Neural cell (in vitro differentiated cells): ENCODE measurements at regions not wholly inside any gene's neighbourhood (a gene's known extent, or its start where the extent isn't known, plus 50 kb on each side); places are given as distances from the start of the nearest gene placed in this dataset.

Experiments
- H2AFZ ChIP-seq: fragments of 200-600, 300-800 bp; sonication (generic), shearing (Covaris generic); 2 replicates; pipeline ENCODE4 v1.6.0; 2014; ENCODE audit warnings: low read depth, mild to moderate bottlenecking, antibody characterized with exemption, low read length, moderate library complexity
- H3F3A ChIP-seq: fragments of 200-600 bp; shearing (Covaris generic); 2 replicates; pipeline ENCODE4 v1.6.1; 2016; ENCODE audit warnings: mild to moderate bottlenecking, moderate library complexity, mixed read lengths, antibody characterized with exemption, low read length; ENCODE audit not compliant: insufficient read depth, poor library complexity, severe bottlenecking
- H3K27ac ChIP-seq: fragments of 200-600, 300-800 bp; sonication (generic), shearing (Covaris generic); 2 replicates; pipeline ENCODE4 v1.5.1; 2014; ENCODE audit warnings: mild to moderate bottlenecking, low read length, moderate library complexity
- H3K27me3 ChIP-seq: fragments of 300-800, 200-600 bp; sonication (generic), shearing (Covaris generic); 2 replicates; pipeline ENCODE4 v1.6.0; 2014; ENCODE audit warnings: mild to moderate bottlenecking, low read depth, low read length, moderate library complexity; ENCODE audit not compliant: insufficient read depth
- H3K36me3 ChIP-seq: fragments of 300-800, 200-600 bp; sonication (generic), shearing (Covaris generic); 2 replicates; pipeline ENCODE4 v1.5.1; 2014; ENCODE audit warnings: mild to moderate bottlenecking, antibody characterized with exemption, low read length, moderate library complexity; ENCODE audit not compliant: insufficient read depth
- H3K4me2 ChIP-seq: fragments of 300-800, 200-600 bp; sonication (generic), shearing (Covaris generic); 2 replicates; pipeline ENCODE4 v1.6.0; 2014; ENCODE audit warnings: mild to moderate bottlenecking, low read length
- H3K4me3 ChIP-seq: fragments of 300-800, 200-600 bp; sonication (generic), shearing (Covaris generic); 2 replicates; pipeline ENCODE4 v1.5.1; 2014; ENCODE audit warnings: mild to moderate bottlenecking, low read length, moderate library complexity
- H3K79me2 ChIP-seq: fragments of 200-600 bp; shearing (Covaris generic); replicated peaks from 2 replicates; pipeline ENCODE4 v1.6.0; 2014; ENCODE audit warnings: mild to moderate bottlenecking, low read length, moderate library complexity; ENCODE audit not compliant: insufficient read depth
- H3K9ac ChIP-seq: fragments of 300-800, 200-600 bp; sonication (generic), shearing (Covaris generic); 2 replicates; pipeline ENCODE4 v1.6.1; 2016; ENCODE audit warnings: mild to moderate bottlenecking, low read length, mixed read lengths
- H3K9me2 ChIP-seq: fragments of 200-600 bp; shearing (Covaris generic); 2 replicates; pipeline ENCODE4 v1.6.1; 2016; ENCODE audit warnings: mild to moderate bottlenecking, low read length, mixed read lengths; ENCODE audit not compliant: insufficient read depth
- H3K9me3 ChIP-seq: fragments of 200-600, 300-800 bp; sonication (generic), shearing (Covaris generic); 2 replicates; pipeline ENCODE4 v1.6.1; 2016; ENCODE audit warnings: mild to moderate bottlenecking, mixed run types, low read length, moderate library complexity, mixed read lengths
- H4K20me1 ChIP-seq: fragments of 200-600 bp; shearing (Covaris generic); 2 replicates; pipeline ENCODE4 v1.6.1; 2016; ENCODE audit warnings: mild to moderate bottlenecking, mixed run types; ENCODE audit not compliant: insufficient read depth
- CTCF ChIP-seq: fragments of 450-650 bp; IDR thresholded peaks from 2 replicates; pipeline ENCODE4 v1.5.1; 2014; ENCODE audit warnings: antibody characterized with exemption, mild to moderate bottlenecking, moderate library complexity; ENCODE audit not compliant: poor library complexity, severe bottlenecking
- EP300 ChIP-seq: fragments of 450-650 bp; conservative IDR thresholded peaks from 2 replicates; pipeline ENCODE4 v1.6.1; 2014; ENCODE audit warnings: antibody characterized with exemption, mild to moderate bottlenecking, moderate library complexity; ENCODE audit not compliant: poor library complexity, severe bottlenecking
- EZH2 ChIP-seq: fragments of 200-600, 300-800 bp; shearing (Covaris generic), sonication (generic); IDR thresholded peaks from 2 replicates; pipeline ENCODE4 v1.6.1; 2014; ENCODE audit warnings: antibody characterized with exemption, low read length, borderline replicate concordance, mild to moderate bottlenecking; ENCODE audit not compliant: insufficient read depth, poor library complexity, severe bottlenecking
- MXI1 ChIP-seq: fragments of 450-650 bp; conservative IDR thresholded peaks from 2 replicates; pipeline ENCODE4 v1.6.1; 2014; ENCODE audit warnings: antibody characterized with exemption, mild to moderate bottlenecking; ENCODE audit not compliant: poor library complexity, severe bottlenecking
- POLR2AphosphoS5 ChIP-seq: IDR thresholded peaks from 2 replicates; pipeline ENCODE4 v1.6.1; 2012
- RAD21 ChIP-seq: fragments of 450-650 bp; conservative IDR thresholded peaks from 2 replicates; pipeline ENCODE4 v1.6.1; 2014; ENCODE audit warnings: antibody characterized with exemption, mild to moderate bottlenecking, moderate library complexity
- REST ChIP-seq: IDR thresholded peaks from 2 replicates; pipeline ENCODE4 v1.6.1; 2012; ENCODE audit warnings: borderline replicate concordance
- SMC3 ChIP-seq: fragments of 450-650 bp; conservative IDR thresholded peaks from 2 replicates; pipeline ENCODE4 v1.6.1; 2014; ENCODE audit warnings: antibody characterized with exemption, mild to moderate bottlenecking, moderate library complexity; ENCODE audit not compliant: poor library complexity
- TAF1 ChIP-seq: IDR thresholded peaks from 2 replicates; pipeline ENCODE4 v1.6.1; 2012; ENCODE audit warnings: low read depth

- H3K9me3 ChIP-seq, result no peaks in the 10 kb centered on the region
- H3K9ac ChIP-seq, result no peak overlapping the region
- no peaks in the 10 kb centered on the region for H3K36me3 ChIP-seq
- H3K79me2 ChIP-seq, result no peaks in the 10 kb centered on the region
- no peaks in the 10 kb centered on the region for H4K20me1 ChIP-seq
- no peaks in the 10 kb centered on the region for H3F3A ChIP-seq
- H3K4me3 ChIP-seq, result no peak overlapping the region
- H3K9me2 ChIP-seq, result no peaks in the 10 kb centered on the region
- H3K27ac ChIP-seq, result no peak overlapping the region
- H3K27me3 ChIP-seq, result no peaks in the 10 kb centered on the region
- no peak overlapping the region for H2AFZ ChIP-seq
- no peak overlapping the region for H3K4me2 ChIP-seq
- TF ChIP-seq REST, result no peak
- TF ChIP-seq EP300, result peak; percentile 46
- peak; percentile 30 for TF ChIP-seq POLR2AphosphoS5
These were observed 102.1 kb upstream of the WDR11 start for GRCh38 chr10:120749072-120749471.

- H3K36me3 ChIP-seq, result no peaks in the 10 kb centered on the region
- H3K27ac ChIP-seq, result no peak overlapping the region
- no peaks in the 10 kb centered on the region for H4K20me1 ChIP-seq
- H3K4me3 ChIP-seq, result no peak overlapping the region
- no peak overlapping the region for H3K4me2 ChIP-seq
- H3K27me3 ChIP-seq, result no peaks in the 10 kb centered on the region
- H3K9ac ChIP-seq, result no peak overlapping the region
- no peak for TF ChIP-seq POLR2AphosphoS5
- no peak for TF ChIP-seq CTCF
- no peak for TF ChIP-seq EP300
- TF ChIP-seq RAD21, result no peak
- TF ChIP-seq REST, result no peak
- no peak for TF ChIP-seq EZH2
- TF ChIP-seq SMC3, result no peak
- TF ChIP-seq TAF1, result no peak
- TF ChIP-seq MXI1, result no peak
- no peaks in the 10 kb centered on the region for H3F3A ChIP-seq
- no peaks in the 10 kb centered on the region for H3K9me2 ChIP-seq
- H3K79me2 ChIP-seq, result no peaks in the 10 kb centered on the region
- no peaks in the 10 kb centered on the region for H3K9me3 ChIP-seq
- H2AFZ ChIP-seq, result no peak overlapping the region
These were observed 101.2 kb upstream of the WDR11 start for GRCh38 chr10:120749856-120750566.
